CD4-positive, alpha-beta T cell treated with Interleukin-12 subunit alpha and Interleukin-12 subunit beta, for 1 hour (primary cell): ENCODE measurements at regions not wholly inside any gene's neighbourhood (a gene's known extent, or its start where the extent isn't known, plus 50 kb on each side); places are given as distances from the start of the nearest gene placed in this dataset.
"Not testable (repeated sequence)": the region's sequence is repeated elsewhere in the genome, so short reads cannot be mapped to it uniquely, and the experiment has no call there.

Experiments used
- DNase-seq: peaks from one replicate; pipeline ENCODE4 v3.0.0-alpha.2; 2020

DNA sequence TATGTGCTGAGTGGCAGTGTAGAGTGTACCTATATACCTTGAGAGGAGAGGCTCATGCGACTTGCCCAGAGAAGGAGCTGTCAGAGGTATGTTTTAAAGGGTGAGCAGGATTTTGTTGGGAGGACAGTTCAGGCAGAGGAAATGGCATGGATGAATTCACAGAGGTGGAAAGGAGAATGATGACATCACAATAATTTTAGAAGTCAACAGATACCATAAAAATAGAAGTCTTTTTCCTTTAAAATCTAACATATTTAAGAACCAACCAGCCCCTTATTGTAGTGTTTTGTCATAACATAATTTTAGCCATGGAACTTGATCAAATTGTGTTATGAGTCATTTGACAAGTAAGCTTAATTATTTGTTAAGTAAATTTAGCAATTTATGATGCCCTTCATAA lies 538.1 kb upstream of the GYPC start:
- DNase-seq = no peak

DNA sequence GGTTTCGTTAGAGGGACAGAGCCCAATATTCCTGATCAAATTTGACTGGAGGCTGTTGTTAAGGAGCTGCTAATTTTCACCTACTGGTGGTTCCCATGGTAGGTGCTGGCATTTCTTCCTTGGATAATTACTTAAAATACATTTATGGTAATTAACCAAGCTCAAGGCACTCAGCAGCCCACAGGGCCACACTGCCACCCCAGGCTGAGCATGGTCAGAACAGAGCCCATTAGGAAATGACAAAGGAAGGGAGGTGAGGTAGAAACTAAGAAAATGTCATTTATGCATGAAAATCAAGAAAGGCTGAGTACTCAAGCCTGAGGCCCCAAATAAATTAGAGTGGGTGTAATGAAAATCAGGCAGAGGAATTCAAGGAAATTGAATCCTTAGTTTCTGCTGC lies 510.2 kb upstream of the GYPC start:
- DNase-seq = no peak

DNA sequence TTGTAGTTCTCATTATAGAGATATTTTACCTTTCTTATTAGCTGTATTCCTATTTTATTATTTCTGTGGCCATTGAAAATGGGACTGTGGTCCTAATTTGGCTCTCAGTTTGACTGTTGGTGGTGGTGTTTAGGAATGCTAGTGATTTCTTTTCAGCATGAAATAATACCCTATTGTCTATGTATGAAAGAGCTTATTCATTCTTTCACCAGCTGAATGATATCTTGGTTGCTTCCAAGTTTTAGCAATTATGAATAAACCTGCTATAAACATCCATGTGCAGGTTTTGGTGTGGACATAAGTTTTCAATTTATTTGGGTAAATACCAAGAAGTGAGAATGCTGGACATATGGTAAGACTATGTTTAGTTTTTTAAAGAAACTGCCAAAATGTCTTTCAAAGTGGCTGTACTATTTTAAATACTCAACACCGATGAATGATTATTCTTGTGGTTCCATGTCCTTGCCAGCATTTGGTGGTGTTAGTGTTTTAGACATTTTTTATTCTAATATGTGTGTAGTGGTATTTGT lies 501.6 kb upstream of the GYPC start:
- no peak for DNase-seq

GRCh38 chr2:126160950-126161349 lies 495.0 kb upstream of the GYPC start:
- not testable (repeated sequence) for DNase-seq

DNA sequence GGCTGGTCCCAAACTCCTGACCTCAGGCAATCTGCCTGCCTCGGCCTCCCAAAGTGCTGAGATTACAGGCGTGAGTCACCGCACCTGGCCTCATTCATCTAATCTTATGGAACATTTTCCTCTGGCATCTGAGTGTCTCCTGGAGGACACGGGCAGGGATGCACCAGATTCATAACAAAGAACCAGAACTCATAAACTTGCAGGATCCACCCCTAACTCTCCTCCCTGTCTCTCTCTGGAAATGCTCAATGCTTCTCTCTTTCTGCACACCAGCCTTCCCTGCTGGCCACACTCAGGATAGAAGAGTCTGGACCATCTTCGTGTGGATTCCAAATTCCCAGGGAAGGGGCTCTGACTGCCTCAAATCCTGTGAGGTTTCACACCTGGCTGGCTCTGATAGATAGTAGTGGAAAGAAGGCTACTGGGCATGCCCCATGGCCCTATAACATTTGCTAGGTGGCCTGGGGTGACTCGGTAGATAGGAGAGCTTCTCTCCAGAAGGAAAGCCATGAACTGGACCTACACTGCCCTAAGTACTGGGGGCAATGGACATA lies 483.2 kb upstream of the GYPC start:
- no peak for DNase-seq

- no peak for DNase-seq
These were observed 480.7 kb upstream of the GYPC start for GRCh38 chr2:126175222-126175621.

GRCh38 chr2:126177479-126177878 lies 478.5 kb upstream of the GYPC start:
- no peak for DNase-seq

GRCh38 chr2:126187668-126188067 lies 468.3 kb upstream of the GYPC start:
- no peak for DNase-seq

GRCh38 chr2:126189527-126189926 lies 466.4 kb upstream of the GYPC start:
- DNase-seq = no peak

DNA sequence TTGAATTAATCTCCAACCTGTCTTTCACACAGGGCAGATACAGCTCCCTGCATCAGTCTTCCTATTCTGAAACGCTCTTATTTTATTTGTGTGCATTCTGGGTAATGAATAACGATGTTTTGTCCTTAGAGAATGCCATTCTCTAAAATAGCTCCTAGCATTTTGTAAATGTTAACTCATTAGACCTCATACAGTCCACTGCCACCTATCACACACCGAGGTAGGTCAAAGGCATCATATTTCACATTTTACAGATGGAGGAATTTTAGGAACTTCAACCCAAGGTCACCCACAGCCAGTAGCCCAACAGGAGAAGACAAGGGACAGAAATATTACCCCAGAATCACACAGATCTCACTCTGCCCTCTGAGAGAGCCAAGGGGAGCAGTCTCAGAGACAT lies 455.4 kb upstream of the GYPC start:
- DNase-seq = no peak

DNA sequence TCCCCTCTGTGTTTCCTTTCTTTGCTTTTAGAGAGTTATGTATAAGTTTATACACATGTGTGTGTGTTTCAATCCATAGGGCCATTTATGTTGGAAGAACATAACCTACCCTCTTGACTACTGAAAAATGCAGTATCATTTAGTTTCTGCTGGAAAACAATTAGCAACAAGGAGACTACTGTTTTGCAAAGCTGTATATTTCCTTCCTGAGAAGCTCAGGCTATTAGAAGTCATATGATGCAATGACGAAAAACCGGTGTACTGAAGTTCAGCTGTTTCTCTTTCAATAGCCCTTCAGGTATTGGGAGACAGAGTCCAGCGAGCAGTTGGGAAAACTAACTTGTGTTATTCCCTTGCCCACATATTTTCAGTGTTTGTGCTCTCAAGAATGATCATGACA lies 447.7 kb upstream of the GYPC start:
- DNase-seq = no peak

DNA sequence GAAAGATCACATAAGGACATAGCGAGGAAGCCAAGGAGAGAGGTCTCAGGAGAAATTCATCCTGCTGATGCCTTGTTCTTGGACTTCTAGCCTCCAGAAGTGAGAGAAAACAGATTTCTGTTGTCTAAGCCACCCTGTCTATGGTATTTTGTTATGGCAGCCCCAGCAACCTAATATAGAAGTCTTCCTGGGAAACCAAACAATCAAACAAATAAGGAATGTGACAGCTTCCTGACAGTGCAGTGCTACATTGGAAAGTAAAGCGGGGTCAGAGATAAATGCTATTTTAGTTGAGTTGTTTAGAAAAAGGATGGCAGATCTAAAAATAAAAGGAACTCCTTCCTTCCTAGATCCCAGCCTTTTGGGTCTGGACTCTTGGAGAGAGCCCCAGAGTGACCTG lies 443.2 kb upstream of the GYPC start:
- DNase-seq = no peak

DNA sequence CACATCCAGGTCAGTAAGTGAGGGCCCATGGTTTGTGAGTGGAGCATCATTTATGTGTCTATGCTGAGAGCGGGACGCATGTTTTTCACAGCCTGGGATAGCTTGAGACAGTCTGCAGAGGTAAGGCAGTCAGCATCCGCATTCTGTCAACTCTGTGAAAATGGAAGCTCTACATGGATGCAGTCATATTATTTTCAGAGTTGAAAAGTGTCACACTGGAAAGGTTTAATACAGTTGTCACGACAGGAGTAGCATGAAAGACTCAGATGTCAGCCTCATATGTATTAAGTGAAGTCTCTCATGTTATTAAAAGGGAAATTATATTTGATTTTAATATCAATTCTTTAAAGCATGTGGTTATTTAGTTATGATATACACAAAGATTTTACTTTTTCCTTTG lies 436.9 kb upstream of the GYPC start:
- DNase-seq = no peak

- no peak for DNase-seq
These were observed 435.6 kb upstream of the GYPC start for GRCh38 chr2:126220331-126220730.

DNA sequence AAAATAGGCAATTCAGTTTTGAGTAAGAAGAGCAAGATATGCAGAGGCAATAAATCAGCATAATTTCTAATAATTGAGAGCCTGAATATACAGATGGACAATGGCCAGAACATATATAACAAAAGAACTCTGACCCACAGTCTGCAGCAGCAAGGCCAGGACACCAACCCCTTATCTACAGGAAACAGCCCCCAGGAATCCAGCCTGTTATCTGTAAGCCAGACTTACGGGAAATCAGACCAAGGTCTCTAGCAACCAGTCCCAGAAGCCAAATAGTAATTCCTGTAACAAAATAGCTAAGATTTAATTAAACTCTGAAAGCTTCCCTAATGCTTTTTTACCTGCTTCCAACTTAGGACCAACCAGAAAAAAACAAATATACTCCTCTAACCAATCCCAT lies 434.5 kb upstream of the GYPC start:
- no peak for DNase-seq

- no peak for DNase-seq
These were observed 433.7 kb upstream of the GYPC start for GRCh38 chr2:126222278-126222677.

GRCh38 chr2:126224776-126225175 lies 431.2 kb upstream of the GYPC start:
- no peak for DNase-seq

GRCh38 chr2:126227250-126227649 lies 428.7 kb upstream of the GYPC start:
- no peak for DNase-seq

DNA sequence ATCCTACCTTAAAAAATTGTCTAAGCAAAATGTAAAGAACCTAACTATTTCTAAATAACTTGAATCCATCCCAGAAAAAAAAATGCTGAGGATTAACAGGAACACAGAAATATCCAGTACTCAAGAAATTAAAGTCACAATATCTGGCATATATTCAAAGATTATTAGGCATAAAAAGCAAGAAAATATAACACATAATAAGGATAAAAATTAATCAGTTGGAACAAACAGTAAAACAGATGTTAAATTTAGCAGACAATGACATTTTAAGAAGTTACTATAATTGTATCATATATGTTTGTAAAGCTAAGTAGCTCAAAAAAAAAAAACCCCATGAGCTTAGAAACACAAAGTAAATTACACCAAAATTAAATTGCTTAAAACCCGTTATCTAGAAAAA lies 427.4 kb upstream of the GYPC start:
- no peak for DNase-seq

DNA sequence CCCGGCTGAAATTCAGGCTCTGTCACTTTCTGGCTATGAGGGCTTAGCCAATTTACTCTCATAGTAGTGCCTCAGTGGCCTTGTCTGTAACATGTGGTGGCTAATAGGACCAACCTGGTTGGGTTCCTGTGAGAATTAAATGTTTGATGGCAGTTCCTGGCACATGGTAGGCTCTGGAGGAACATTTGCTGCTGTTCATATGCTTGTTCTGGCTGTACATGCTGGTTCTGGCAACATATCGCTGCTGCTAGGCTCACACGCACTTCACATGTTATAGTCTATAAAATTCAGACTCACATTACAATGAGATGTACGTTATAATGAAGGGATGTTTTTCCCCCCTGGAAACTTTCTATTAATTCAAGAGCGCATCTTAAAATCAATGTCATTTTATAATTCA lies 417.7 kb upstream of the GYPC start:
- no peak for DNase-seq

DNA sequence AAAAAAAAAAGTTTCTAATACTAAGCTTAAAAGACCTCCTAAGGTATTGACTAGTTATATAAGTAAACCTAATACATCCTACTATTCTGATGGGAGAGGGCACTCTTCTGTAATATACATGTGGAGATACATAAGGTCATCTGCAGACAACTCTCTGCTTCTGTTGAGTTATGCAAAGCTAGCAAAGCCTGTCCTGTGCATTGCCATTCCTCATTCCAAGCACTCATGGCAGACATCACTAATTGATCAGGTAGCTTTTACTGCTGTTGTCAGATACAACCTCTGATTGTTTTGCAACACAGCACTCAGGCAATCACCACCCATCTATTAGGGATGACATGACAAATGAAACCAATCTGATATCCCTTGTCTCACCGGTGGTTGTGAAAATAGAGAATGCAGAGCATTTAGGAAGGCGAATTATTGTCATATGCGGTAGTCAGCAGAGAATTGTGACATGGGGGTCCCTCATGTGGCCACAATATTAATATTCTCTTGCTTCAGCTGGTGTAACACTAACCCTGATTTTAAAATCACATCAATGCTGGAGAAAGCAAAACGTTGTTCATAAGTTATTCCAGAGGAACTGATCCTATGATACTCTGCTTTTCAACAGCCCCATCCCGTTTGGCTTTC lies 416.5 kb upstream of the GYPC start:
- DNase-seq = no peak

DNA sequence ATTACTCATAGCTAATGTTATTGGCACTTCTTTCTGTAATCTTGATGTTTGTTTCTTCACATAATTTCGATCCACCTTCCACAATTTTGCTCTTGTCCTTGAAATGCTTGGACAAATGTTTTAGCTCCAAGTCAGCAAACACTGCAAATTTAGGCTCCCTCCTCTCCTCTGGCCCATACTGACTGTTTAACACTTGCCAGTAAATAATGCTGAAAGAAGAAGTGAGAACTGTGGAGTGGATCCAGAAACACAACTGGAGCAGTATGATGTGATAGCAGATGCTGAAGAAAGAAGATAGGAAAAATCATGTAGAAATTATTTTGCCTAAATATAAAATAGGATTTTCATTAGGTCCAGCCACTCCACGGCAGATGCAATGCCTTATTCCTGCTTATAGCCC lies 415.0 kb upstream of the GYPC start:
- DNase-seq = no peak

GRCh38 chr2:126241411-126241810 lies 414.5 kb upstream of the GYPC start:
- no peak for DNase-seq

GRCh38 chr2:126244937-126245336 lies 411.0 kb upstream of the GYPC start:
- DNase-seq = peak; percentile 2

DNA sequence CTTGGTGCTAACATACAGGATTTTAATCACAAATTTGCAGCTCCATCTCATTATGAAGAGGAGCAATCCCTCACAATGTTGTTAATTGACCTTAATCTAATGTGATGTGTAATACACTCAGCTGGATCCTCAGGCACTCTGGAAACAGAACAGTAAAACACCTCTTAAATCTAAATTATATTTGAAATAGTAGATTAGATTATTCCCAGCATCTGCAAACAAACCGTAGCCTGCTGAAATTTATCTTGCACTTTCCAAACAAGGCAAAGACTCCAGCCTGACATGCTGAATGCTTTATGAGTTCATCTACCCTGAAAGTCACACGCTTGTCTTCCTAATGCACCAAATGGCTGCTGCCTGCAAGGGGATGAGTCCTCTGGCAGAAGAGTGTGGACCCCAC lies 402.3 kb upstream of the GYPC start:
- DNase-seq = no peak
